Mesendoderm (in vitro differentiated cells): ENCODE measurements at regions not wholly inside any gene's neighbourhood (a gene's known extent, or its start where the extent isn't known, plus 50 kb on each side); places are given as distances from the start of the nearest gene placed in this dataset.
A peak's percentile ranks its signal among the peaks of the same experiment; 100 is the strongest.
"Not testable (repeated sequence)": the region's sequence is repeated elsewhere in the genome, so short reads cannot be mapped to it uniquely, and the experiment has no call there.

Source experiments
- DNase-seq: peaks from one replicate; pipeline ENCODE4 v3.0.0; 2013
- H2AK5ac ChIP-seq: 2 replicates; pipeline ENCODE4 v1.6.1; 2013; ENCODE audit warnings: low read length, inconsistent platforms
- H2BK120ac ChIP-seq: 2 replicates; pipeline ENCODE4 v1.6.1; 2013; ENCODE audit warnings: low read depth, mild to moderate bottlenecking, low read length, moderate library complexity, mixed read lengths
- H2BK15ac ChIP-seq: replicated peaks from 2 replicates; pipeline ENCODE4 v1.6.1; 2013; ENCODE audit warnings: low read depth, mild to moderate bottlenecking, moderate library complexity
- H2BK5ac ChIP-seq: 2 replicates; pipeline ENCODE4 v1.6.1; 2013; ENCODE audit warnings: low read length, inconsistent platforms
- H3K18ac ChIP-seq: 2 replicates; pipeline ENCODE4 v1.6.1; 2013; ENCODE audit warnings: mild to moderate bottlenecking, low read length, mixed read lengths
- H3K23ac ChIP-seq: one replicate; pipeline ENCODE4 v1.6.1; 2013; ENCODE audit warnings: low read length
- H3K27ac ChIP-seq: 2 replicates; pipeline ENCODE4 v1.5.1; 2013; ENCODE audit warnings: low read depth, mild to moderate bottlenecking, inconsistent platforms, low read length, moderate library complexity
- H3K27me3 ChIP-seq: 2 replicates; pipeline ENCODE4 v1.6.1; 2013; ENCODE audit warnings: low read length, control low read depth, mild to moderate bottlenecking, inconsistent platforms; ENCODE audit not compliant: insufficient read depth, poor library complexity
- H3K36me3 ChIP-seq: 2 replicates; pipeline ENCODE4 v1.6.1; 2013; ENCODE audit warnings: low read length, inconsistent platforms; ENCODE audit not compliant: control insufficient read depth, insufficient read depth
- H3K4ac ChIP-seq: one replicate; pipeline ENCODE4 v1.6.1; 2013; ENCODE audit warnings: low read depth, mild to moderate bottlenecking, low read length, moderate library complexity
- H3K4me1 ChIP-seq: 2 replicates; pipeline ENCODE4 v1.6.1; 2013; ENCODE audit warnings: low read depth, low read length, inconsistent platforms; ENCODE audit not compliant: control insufficient read depth
- H3K4me2 ChIP-seq: 2 replicates; pipeline ENCODE4 v1.6.1; 2013; ENCODE audit warnings: low read length
- H3K4me3 ChIP-seq: 2 replicates; pipeline ENCODE4 v1.5.1; 2013; ENCODE audit warnings: mild to moderate bottlenecking, low read length
- H3K56ac ChIP-seq: one replicate; pipeline ENCODE4 v1.6.1; 2013; ENCODE audit warnings: low read length
- H3K79me1 ChIP-seq: 2 replicates; pipeline ENCODE4 v1.6.1; 2013; ENCODE audit warnings: low read length, inconsistent platforms
- H3K79me2 ChIP-seq: 2 replicates; pipeline ENCODE4 v1.6.1; 2013; ENCODE audit warnings: mild to moderate bottlenecking, low read length; ENCODE audit not compliant: control insufficient read depth, insufficient read depth
- H3K9ac ChIP-seq: 2 replicates; pipeline ENCODE4 v1.6.1; 2013; ENCODE audit warnings: low read length, inconsistent platforms
- H4K5ac ChIP-seq: one replicate; pipeline ENCODE4 v1.6.1; 2013; ENCODE audit warnings: low read length
- H4K8ac ChIP-seq: one replicate; pipeline ENCODE4 v1.6.1; 2013; ENCODE audit warnings: low read depth, mild to moderate bottlenecking, control low read depth, low read length, moderate library complexity
- WGBS: extraction: QIAGEN DNeasy Blood & Tissue Kit; methylation state at CpG from one replicate; pipeline ENCODE4 v1.1.7; 2013; ENCODE audit warnings: low lambda C conversion rate, missing lambda C conversion rate; ENCODE audit not compliant: insufficient coverage; ENCODE audit errors: extremely low coverage; 5-methylcytosine and 5-hydroxymethylcytosine counted together

- Histone ChIP-seq H3K23ac (no peak overlapping the region), H3K4me1 (no peaks in the 10 kb centered on the region), H4K8ac (no peak overlapping the region), H3K79me1 (no peaks in the 10 kb centered on the region), H3K36me3 (no peaks in the 10 kb centered on the region), H3K18ac (no peak overlapping the region), H4K5ac (no peak overlapping the region), H2BK5ac (no peak overlapping the region), H3K4me2 (no peak overlapping the region), H2AK5ac (no peak overlapping the region), H3K79me2 (no peaks in the 10 kb centered on the region), H3K27ac (no peak overlapping the region), H3K4ac (no peak overlapping the region), H2BK15ac (no peak overlapping the region), H3K56ac (no peak overlapping the region), H3K27me3 (no peaks in the 10 kb centered on the region), H3K9ac (no peak overlapping the region), H3K4me3 (no peak overlapping the region), H2BK120ac (no peak overlapping the region)
- no CpG with 5 or more reads among the region's 12 CpGs for WGBS
- DNase-seq, result no peak
Observed at GRCh38 chr1:235052067-235053008, 76.3 kb downstream of the TOMM20 start.

GRCh38 chr1:235051521-235051920 is 77.1 kb downstream of the TOMM20 start:
- Histone ChIP-seq H3K4me3 (no peak overlapping the region), H3K79me2 (no peaks in the 10 kb centered on the region), H3K79me1 (no peaks in the 10 kb centered on the region), H2AK5ac (no peak overlapping the region), H3K18ac (no peak overlapping the region), H4K5ac (no peak overlapping the region), H2BK120ac (no peak overlapping the region), H3K4me1 (no peaks in the 10 kb centered on the region), H2BK5ac (no peak overlapping the region), H3K36me3 (no peaks in the 10 kb centered on the region), H3K23ac (no peak overlapping the region), H3K9ac (no peak overlapping the region), H3K4ac (no peak overlapping the region), H2BK15ac (no peak overlapping the region), H4K8ac (no peak overlapping the region), H3K27ac (no peak overlapping the region), H3K56ac (no peak overlapping the region), H3K27me3 (no peaks in the 10 kb centered on the region), H3K4me2 (no peak overlapping the region)
- no CpG with 5 or more reads among the region's 3 CpGs for WGBS
- no peak for DNase-seq

- no peak overlapping the region for H2BK5ac ChIP-seq
- H3K4me2 ChIP-seq, result no peak overlapping the region
- H3K18ac ChIP-seq, result no peak overlapping the region
- no peaks in the 10 kb centered on the region for H3K27me3 ChIP-seq
- no CpG with 5 or more reads among the region's 7 CpGs for WGBS
- no peak overlapping the region for H3K4me3 ChIP-seq
- no peak overlapping the region for H3K23ac ChIP-seq
- H3K9ac ChIP-seq, result no peak overlapping the region
- H2BK120ac ChIP-seq, result no peak overlapping the region
- H3K4me1 ChIP-seq, result no peaks in the 10 kb centered on the region
- no peak overlapping the region for H2AK5ac ChIP-seq
- H3K79me2 ChIP-seq, result no peaks in the 10 kb centered on the region
- no peak overlapping the region for H2BK15ac ChIP-seq
- H3K4ac ChIP-seq, result no peak overlapping the region
- H3K27ac ChIP-seq, result no peak overlapping the region
- H3K79me1 ChIP-seq, result no peaks in the 10 kb centered on the region
- no peak overlapping the region for H3K56ac ChIP-seq
- H4K8ac ChIP-seq, result no peak overlapping the region
- DNase-seq, result peak; percentile 62
- H3K36me3 ChIP-seq, result no peaks in the 10 kb centered on the region
- H4K5ac ChIP-seq, result no peak overlapping the region
Observed at GRCh38 chr1:235050911-235051360, 77.7 kb downstream of the TOMM20 start.

GRCh38 chr1:235049716-235050378 is 78.8 kb downstream of the TOMM20 start:
- not testable (repeated sequence) for H2BK15ac ChIP-seq, H2BK5ac ChIP-seq, H3K4me2 ChIP-seq, H2AK5ac ChIP-seq, H3K23ac ChIP-seq, DNase-seq, H3K27ac ChIP-seq, H3K18ac ChIP-seq, H2BK120ac ChIP-seq, H4K5ac ChIP-seq, H3K36me3 ChIP-seq, H3K79me2 ChIP-seq, H3K56ac ChIP-seq, H3K9ac ChIP-seq, H3K79me1 ChIP-seq, H3K4ac ChIP-seq, H3K27me3 ChIP-seq, H3K4me1 ChIP-seq, H3K4me3 ChIP-seq, H4K8ac ChIP-seq
- WGBS, result no CpG with 5 or more reads among the region's 21 CpGs

DNA sequence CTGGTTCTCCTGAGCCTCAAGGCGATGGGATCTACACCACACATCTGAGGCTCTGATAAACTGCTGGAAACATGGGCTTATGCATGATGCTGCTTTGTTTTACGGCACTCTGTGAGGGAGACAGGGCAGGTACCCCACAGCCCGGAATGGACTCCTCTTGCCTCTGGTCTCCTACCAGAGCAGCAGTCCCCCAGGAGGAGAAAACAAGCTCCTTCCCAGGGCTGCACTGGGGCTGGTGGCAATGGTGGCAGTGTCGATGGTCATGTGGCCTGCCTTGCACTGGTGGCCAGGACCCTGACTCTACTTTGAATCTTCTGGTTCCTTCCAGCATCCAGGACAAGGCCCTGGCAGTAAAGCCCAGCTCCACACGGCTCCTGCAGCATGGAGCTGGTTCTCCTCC is 79.4 kb downstream of the TOMM20 start:
- no peak overlapping the region for H4K8ac ChIP-seq
- no peak overlapping the region for H3K56ac ChIP-seq
- DNase-seq, result no peak
- H3K4ac ChIP-seq, result no peak overlapping the region
- H3K4me2 ChIP-seq, result no peak overlapping the region
- H3K9ac ChIP-seq, result no peak overlapping the region
- no peak overlapping the region for H2AK5ac ChIP-seq
- H4K5ac ChIP-seq, result no peak overlapping the region
- H3K79me2 ChIP-seq, result no peaks in the 10 kb centered on the region
- no peaks in the 10 kb centered on the region for H3K4me1 ChIP-seq
- H3K36me3 ChIP-seq, result no peaks in the 10 kb centered on the region
- H2BK15ac ChIP-seq, result no peak overlapping the region
- H3K18ac ChIP-seq, result no peak overlapping the region
- H3K27me3 ChIP-seq, result no peaks in the 10 kb centered on the region
- no CpG with 5 or more reads among the region's 5 CpGs for WGBS
- H3K79me1 ChIP-seq, result no peaks in the 10 kb centered on the region
- H2BK5ac ChIP-seq, result no peak overlapping the region
- H2BK120ac ChIP-seq, result no peak overlapping the region
- H3K27ac ChIP-seq, result no peak overlapping the region
- no peak overlapping the region for H3K4me3 ChIP-seq
- H3K23ac ChIP-seq, result no peak overlapping the region
